ENCODE measurements at regions not wholly inside any gene's neighbourhood (a gene's known extent, or its start where the extent isn't known, plus 50 kb on each side); places are given as distances from the start of the nearest gene placed in this dataset.

DNA sequence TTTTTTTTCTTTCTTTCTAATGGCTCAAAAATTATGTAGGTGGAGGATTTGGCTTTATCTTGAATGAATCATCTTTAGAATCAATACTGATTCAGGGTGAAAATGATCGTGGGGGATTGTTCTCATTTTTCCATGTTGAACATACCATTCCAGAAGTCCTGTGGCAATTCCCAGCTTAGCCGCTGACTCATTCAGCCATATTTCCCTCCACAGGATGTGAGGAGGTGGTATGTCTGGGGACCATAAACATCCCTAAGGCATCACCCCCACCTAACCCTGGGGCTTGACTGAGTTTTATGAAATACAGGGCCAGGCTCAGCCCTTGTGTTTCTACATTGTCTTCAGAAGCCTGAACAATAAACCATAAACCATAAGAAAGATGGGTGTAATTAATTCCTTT, 92.7 kb upstream of the FN1 start:
- no peak for DNase-seq

DNA sequence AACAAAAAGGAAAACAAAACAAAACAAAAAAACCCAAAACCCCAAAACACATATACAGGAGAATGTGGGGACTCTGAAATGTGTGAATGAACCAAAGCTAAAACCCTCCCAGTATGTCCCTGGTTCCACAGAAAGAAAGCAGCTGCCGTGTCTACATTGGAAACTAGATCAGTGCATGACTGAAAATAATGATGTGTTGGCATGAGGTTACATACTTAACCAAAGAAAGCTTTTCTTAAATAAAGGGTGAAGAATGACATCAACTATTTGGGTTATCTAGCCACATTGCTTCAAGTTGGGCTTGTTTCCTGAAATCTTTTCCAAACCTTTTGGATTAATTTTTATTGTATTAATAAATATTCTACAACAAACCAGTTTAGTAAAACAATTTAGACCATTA, 91.9 kb upstream of the FN1 start:
- no peak for DNase-seq

DNA sequence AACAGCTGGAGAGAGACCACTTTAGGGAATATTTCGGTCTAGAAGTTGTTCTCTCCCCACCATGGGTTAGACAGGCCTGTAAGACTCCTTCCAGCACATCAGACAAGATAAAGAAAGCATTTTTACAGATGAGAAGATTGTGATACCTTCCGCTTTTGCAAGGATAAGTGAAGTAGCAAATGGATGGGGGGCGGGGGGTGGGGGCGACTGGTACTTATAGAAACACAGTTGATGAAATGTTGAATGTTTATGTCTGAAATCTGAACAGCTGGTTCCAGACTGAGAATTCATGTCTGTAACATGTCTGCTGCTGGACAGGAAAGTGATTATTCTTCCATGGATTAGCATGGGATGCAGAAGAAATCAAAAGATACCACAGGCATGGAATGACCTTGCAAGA, 90.5 kb upstream of the FN1 start:
- no peak for DNase-seq

DNA sequence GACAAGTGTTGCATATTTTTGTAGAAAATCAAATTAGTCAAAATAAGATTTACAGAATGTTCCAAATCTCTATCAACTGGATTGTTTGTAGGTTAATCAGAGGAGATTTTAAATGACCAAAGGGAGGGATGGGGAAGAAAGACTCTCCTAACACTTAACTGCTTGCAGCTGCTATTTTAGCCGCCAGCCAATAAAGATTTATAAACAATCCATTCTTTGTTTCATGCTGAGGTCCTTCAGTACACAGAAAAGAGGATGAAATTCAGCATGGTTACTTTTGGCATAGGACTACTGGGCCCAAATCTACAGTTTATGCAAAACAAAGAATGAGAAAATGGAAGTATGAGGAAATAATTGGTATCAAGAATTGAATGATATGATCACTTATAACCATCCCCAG, 86.4 kb upstream of the FN1 start:
- no peak for DNase-seq

DNA sequence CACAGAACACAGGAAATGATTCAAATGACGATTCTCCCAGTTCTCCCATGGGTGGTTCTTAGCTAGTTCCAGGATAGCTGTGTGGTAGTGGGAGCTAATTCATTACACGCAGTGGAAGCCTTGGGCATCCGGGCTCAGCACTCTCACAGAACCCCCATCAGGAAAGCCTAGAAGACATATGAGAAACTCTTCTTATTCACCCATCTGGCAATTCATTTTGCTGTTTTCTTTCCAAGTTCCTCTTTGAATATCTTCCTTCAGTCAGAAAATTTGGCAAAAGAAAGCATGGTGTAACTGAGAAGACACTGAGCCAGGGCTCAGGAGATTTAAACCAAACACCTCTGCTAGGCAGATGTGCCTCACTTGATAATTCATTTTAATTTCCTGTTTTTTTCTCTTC, 85.2 kb upstream of the FN1 start:
- DNase-seq: no peak

DNA sequence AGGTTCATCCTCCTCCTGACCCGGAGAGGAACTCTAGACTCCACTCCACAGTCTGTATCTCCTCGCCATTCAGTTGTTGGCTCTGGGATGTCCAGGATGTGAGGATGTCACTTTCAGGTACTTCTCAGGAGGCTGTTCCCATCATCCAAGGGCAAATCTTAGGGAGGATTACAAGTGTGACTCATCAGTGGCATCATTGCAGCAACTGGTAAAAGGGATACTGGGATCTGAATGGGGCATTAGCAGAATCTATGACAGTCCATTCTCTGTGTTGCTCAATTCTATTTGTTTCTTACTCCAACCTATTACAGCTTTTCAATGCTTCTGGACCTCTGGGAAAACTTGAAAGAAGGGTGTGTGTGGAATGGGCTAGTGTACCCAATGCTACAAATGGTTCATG, 81.5 kb upstream of the FN1 start:
- no peak for DNase-seq

DNA sequence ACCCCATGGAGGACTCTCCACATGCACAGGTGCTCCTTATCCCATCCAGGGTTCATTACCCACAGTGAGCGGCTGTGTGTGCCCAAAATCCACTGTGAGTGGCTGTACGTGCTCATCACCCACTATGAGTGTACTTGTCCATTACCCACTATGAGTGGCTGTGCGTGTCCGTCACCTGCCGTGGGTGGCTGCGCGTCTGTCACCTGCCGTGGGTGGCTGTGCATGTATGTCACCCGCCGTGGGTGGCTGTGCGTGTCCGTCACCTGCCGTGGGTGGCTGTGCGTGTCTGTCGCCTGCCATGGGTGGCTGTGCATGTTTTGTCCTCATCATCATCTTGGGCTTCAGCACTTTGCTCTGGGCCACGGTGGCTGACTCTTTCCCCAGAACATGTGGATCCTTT, 78.6 kb upstream of the FN1 start:
- no peak for DNase-seq

DNA sequence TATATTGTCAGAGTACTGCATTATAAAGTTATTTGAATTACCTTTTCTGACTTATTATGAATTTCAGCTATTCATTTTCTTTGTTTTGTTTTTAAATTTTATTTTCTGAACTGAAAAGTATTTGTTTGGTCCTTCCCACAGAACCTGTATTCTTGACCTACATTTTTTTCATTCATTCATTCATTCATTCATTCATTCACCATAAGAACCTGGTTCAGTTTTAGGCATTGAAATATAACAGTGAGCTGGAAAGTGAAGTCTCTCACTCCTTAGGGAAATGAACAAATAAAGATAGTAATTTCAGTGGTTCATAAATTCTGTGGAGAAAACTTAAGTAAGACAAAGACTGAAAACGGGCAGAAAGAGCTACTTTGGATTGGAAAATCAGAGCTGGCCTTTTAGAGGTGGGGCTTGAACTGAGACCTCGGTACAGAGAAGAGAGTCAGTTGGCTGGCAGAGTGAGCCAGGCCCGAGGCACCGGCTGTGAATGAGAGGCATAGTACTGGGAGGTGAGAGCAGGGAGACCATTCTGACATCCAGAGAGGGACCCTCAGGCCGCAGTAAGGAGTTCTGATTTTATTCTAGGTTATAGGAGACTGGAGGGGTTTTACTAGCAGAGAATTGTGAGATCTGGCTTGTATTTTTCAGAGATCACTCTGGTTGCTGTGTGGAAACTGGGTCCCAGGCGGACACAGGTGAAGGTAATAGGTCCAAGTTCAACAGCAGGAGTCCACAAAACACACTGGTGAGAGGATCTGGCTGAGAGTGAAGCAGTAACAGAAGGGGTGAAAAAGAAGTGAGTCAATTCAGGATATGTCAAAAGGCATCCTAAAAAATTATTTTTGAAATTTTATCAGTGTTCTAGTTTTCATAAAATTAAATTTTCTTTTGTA, 75.8 kb upstream of the FN1 start:
- no peak for DNase-seq

DNA sequence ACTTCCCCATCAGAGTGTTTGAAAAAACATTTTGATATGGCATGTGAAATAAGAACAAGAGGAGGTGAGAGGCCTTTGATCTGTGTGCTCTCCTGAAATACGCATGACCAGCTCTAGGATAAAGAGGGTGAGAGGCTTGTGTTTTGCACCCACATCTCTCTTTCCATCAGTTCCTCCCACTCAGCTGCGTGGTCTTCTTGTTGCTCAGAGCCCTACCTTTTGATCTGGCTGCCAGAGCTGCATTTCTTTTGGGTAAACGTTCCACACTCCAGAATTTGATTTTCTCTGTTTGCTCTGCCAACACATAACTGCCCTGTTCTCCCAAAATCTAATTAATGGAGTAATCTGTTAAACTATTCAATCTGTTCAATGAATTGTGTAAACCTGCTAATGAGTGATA, 72.0 kb upstream of the FN1 start:
- DNase-seq: no peak

DNA sequence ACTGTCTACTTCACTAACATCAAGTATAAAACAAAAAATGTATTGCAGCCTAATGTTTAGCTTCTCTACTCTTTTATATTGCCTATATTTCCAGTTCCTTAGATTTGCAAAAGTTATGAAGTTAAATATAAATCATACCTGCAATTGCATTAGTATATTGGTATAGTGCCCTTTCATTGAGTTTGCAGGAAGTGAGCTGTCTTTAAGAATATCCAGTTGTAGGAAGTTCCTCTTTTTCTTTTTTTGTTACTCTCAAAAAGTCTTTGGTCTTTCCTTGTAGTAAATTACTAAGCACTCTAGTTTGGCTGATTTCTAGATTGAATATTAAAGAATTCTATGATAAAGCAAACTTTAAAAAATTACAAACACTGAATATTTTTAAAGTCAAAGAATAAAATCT, 71.3 kb upstream of the FN1 start:
- DNase-seq: no peak

DNA sequence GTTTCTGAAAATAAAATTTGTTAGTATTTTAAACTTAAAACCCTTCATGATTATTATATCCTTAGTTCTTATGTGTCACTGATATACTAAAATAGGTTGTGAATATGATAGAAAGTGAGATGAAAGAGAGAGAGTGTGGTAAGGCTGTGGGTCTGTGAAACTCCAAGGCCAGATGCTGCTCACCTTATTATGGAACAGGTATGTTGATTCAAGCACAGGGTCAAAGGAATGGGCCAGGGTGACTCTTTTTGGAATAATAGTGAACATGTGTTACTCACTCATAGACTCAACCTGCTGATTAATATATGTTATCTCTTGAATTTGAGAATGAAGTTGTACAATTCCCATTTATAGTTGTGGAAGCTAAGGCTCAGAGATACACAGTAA, 70.7 kb upstream of the FN1 start:
- no peak for DNase-seq

DNA sequence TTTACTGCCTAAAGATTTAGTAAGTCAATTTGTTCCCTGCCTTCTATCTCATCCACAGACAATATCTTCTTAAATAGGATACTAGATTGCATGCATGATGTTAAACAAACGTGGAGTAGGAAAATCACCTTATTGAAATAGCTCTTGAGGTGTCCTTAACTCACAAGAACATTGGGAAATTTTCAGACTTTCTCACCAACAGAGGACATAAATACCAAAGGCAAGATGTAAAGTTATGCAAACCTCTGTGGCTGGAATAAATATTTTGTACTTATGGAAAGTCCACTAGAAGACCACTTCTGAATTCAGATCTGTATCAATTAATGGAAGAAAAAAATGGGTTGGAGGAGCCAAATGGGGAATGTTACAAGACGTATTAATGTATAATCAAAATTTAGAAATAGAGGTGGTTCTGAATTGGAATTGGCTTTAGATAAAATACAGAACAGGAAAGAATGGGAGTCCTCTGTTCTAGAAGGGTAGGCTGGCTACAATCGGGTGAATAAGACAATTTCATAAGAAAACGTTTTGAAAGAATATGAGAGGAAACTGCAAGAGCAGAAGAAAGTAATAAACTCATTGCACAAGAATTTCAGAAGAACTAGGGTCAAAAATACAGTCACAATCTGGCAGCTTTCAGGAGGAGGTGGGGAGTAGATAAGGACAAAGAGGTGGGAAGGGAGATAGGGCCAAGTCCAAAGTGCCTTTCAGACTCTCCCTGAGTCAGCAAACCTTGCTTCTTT, 69.3 kb upstream of the FN1 start:
- DNase-seq: no peak

DNA sequence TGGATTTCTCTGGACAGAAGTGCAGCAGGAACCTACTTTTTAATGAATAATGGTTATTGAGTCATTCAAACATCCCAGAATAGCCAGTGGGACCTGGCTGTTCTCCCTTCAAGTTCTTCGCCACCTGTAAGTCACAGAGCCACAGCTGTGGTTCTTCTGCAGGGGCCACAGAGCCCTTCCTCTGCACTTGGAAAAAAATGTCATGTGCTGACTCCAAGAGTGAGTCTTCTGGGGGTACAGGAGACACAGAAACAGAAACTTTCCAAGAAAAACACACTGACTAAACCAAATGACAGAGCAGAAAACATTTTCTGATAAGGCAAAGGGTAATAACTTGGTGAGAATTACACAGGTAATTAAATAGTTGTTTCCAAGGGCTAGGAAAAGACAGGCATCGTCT, 68.7 kb upstream of the FN1 start:
- DNase-seq: no peak

DNA sequence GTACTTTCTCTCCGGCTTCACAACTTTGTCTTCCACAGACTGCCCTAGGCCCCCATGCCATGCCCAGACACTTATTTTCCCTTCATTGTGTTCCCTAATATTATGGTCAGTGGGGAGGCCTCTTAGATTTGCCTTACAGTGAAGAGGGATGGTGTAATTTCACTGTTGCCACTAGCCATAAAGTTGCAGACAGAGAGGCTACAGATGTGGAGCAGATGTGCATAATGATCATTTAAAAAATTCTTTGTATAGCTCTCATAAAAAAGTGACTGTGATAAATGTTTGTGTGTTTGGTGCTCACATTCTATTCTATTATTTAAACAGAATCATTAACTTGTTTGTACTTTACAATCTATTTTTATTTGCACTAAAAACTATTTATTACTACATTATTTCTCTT, 67.5 kb upstream of the FN1 start:
- no peak for DNase-seq

DNA sequence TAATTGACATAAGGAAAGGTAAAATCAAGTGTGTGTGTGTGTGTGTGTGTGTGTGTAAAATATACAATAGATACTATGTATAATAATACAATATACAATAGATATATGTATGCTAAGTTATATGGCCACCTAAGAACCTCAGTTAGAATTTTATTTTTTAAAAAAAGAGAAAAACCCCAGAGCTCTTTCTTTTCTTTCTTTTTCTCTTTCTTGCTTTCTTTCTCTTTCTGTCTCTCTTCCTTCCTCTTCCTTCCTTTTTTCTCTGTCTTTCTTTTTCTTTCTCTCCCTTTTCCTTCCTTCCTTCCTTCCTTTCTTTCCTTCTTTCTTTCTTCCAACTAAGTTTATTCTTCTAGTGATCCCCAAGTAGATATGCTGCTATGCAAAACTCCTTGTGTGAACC, 64.6 kb upstream of the FN1 start:
- DNase-seq: no peak

DNA sequence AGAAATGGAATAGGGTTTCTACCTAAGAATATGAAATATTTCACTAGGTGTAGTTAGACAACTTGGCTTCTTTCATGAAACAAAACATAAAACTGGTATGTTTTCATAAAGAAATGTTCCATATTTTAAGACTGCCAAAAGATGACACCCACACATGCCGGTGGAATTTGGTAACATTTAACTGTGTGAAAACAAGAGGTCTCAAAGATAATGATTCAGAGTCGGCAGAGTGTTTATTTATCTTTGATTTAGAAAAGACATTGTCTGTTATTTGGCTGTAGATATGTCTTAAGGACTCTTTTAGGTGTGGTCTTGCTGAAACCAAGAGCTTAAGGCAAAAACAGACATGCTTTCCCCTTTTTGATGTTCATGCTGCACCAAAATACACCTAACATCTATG, 63.5 kb upstream of the FN1 start:
- no peak for DNase-seq

DNA sequence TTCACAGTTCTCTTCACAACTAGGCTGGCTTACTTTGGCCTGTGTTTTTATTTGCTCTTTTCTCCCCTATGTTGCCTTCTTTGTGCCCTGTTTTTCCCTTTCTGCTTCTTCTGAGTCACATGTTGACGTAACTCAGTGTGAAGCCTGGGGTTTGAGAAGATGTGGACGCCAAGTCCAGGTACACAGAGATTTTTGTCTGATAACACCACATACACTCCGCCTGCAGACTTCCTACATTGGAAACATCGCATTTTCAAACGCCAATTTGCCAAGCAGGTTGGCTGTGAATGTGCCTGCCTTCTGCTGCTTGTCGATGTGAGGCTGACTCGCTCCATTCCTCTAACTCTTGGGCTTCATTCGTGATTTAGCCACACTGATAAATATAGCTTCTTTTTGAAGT, 62.6 kb upstream of the FN1 start:
- no peak for DNase-seq

DNA sequence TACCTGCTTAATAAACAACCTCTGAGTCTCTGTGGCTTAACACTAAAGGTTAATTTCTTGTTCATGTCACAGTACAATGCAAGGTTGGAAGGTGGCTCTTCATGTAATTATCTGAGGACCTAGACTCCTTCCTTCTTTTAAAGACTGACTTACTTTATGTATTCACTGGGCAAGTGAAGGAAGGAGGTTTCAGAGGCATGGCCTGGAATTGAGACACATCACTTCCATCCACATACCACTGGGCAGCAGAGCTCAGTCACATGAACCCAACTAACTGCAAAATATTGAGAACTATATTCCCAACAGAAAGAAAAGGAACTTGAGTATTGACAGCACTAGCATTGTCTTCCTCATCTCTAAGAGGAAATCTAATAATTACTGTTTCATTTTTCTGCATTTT, 57.5 kb upstream of the FN1 start:
- no peak for DNase-seq

DNA sequence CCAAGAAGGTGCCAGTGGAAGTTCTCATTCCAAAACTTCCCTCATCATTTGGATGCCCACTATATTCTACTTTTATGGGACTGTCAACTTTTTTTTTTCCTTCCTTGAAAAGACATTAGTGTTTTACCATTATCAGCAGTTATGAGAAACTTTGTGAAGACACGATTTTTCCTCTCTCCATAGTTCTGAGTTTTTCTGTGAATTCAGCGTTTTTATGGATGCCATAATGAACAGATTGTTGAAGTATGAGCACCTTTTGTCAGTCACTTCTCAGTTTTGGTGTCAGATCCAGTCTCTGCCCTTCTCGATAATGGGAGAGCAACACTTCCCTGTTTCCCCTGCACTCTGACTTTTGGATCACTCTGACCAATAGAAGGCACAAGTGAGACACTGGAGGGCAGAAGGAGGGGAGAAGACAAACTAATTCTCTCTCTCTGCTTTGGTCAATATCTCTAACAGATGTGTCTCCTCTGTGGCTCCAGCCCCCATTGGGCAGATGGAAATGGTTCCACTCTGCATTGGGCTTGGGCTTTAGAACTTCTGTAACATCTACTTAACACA, 53.5 kb upstream of the FN1 start:
- DNase-seq: no peak

DNA sequence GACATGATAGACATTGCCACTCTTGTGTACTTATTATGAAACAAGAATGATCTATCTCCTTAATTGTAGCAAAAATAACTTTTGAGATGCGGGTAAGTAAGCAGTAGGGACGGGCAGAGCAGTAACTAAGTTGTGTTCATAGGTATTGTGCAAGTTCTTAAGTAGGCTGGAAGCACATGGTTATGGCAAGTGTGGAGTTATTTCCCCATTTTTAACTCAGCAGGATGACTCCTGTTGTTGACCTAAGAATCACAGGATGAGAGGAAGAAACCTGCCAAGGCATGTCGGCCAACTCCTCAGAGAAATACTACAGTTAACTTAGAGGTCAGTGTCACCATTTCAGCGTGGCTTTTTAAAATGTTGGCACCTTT, 51.1 kb upstream of the FN1 start:
- no peak for DNase-seq

DNA sequence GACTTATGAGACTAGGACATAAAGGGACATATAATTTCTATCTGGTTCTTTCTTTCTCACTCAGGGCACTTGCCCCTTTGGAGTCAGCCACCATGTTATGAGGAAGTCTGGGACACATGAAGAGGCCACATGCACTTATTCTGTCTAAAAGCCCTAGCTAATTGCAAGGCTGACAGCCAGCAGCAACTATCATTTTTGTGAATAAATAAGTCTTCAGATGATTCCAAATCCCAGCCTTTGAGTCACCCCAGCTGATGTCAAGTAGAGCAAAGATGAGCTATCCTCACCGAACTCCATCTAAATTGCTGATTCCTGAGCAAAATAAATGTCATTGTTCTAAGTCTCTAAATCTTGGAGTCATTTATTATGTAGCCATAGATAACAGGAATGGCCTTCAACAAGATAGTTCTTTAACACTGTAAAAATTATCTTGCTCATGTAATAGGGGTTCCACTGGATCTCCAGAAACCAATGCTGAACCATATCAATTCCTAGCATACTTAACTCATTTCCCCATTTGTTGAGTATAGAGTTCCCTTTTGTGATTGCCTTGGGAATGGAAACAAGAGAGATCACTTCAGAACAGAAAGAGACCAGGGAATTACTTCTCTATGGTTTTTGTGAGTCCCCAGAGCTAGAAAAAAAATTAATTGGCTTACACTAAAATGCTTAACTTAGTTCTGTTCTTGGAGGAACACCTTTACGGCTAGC, 50.6 kb upstream of the FN1 start:
- DNase-seq: no peak

Data from DMS79 treated with DMSO at 0.1 percent for 48 hours (cell line).